ENCODE measurements at regions not wholly inside any gene's neighbourhood (a gene's known extent, or its start where the extent isn't known, plus 50 kb on each side); places are given as distances from the start of the nearest gene placed in this dataset.

DNA sequence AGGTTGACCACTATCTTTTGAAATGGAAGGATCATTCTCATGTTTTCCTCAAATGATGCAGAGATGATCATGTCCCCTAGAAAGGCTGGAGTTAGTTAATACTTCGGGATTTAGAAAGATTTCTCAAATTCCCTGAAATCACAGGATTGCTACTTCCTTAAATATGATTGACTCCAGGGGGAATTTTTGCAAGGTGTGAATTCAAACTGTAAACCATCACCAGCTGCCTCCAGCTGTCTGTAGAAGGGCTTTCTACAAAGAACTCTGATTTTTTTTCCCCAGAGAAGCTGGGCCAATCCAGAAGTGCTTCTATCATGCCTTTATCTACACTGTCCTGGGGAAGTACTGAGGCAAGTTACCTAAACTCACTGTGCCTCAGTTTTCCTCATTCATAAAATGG, 114.5 kb downstream of the EDN1 start:
- Histone ChIP-seq H3T11ph (ENCODE audit: low read length) (no peak overlapping the region), H2BK20ac (ENCODE audit: low read depth, low read length, poor library complexity, severe bottlenecking) (no peak overlapping the region), H3K56ac (ENCODE audit: insufficient read length, low read depth, low read length) (no peak overlapping the region), H3K14ac (ENCODE audit: insufficient read depth, low read length) (no peak overlapping the region), H2BK5ac (ENCODE audit: insufficient read length, low read length) (no peak overlapping the region), H2BK12ac (ENCODE audit: insufficient read length, low read depth, low read length) (no peak overlapping the region), H3K27me3 (ENCODE audit: insufficient read depth, low read length) (no peaks in the 10 kb centered on the region; the same call in 1 of the 2 replicates), H3K4me2 (ENCODE audit: insufficient read depth, insufficient read length, low read length) (no peak overlapping the region), H4K91ac (ENCODE audit: insufficient read length, low read depth, low read length) (no peak overlapping the region), H4K8ac (replicated peaks; ENCODE audit: insufficient read length, low read depth, low read length) (no peak overlapping the region), H3K27ac (ENCODE audit: insufficient read length, low read depth, low read length) (no peak overlapping the region), H4K5ac (ENCODE audit: insufficient read length, low read depth, low read length) (no peak overlapping the region), H2BK120ac (ENCODE audit: low read depth, low read length, poor library complexity, severe bottlenecking) (no peak overlapping the region), H3K18ac (ENCODE audit: insufficient read length, low read depth, low read length) (no peak overlapping the region), H3K4ac (ENCODE audit: low read depth, low read length) (no peak overlapping the region), H3K4me1 (ENCODE audit: insufficient read depth, low read length) (no peaks in the 10 kb centered on the region), H2BK15ac (ENCODE audit: low read depth, low read length) (no peak overlapping the region), H3K79me1 (ENCODE audit: insufficient read depth, low read depth, low read length, poor library complexity, severe bottlenecking) (no peaks in the 10 kb centered on the region), H2AFZ (ENCODE audit: low read length) (no peak overlapping the region), H3K9me3 (ENCODE audit: control insufficient read depth, low read depth, low read length) (no peaks in the 10 kb centered on the region), H4K20me1 (ENCODE audit: control insufficient read depth, insufficient read depth, insufficient read length) (no peaks in the 10 kb centered on the region), H3K23ac (ENCODE audit: insufficient read length, low read depth, low read length) (no peak overlapping the region), H2AK5ac (ENCODE audit: insufficient read length, low read length) (no peak overlapping the region), H3K79me2 (ENCODE audit: insufficient read depth, low read length) (no peaks in the 10 kb centered on the region), H3K9ac (ENCODE audit: extremely low read depth, insufficient read length, low read length) (no peak overlapping the region), H3K23me2 (ENCODE audit: insufficient read length, low read depth, low read length, poor library complexity, severe bottlenecking) (no peaks in the 10 kb centered on the region)
- no peaks in the 10 kb centered on the region for H3K27me3 Mint-ChIP-seq (ENCODE audit: low read depth)
- no peaks in the 10 kb centered on the region for H3K9me3 Mint-ChIP-seq
- no peaks in the 10 kb centered on the region; a peak in 1 of 7 replicates for H3K36me3 Mint-ChIP-seq (ENCODE audit: insufficient read depth in 1 of 3, low read depth in 3 of 3)
- no CpG with 5 or more reads among the region's 1 CpG for WGBS (ENCODE audit: extremely low coverage, insufficient read length, low lambda C conversion rate)
- peaks cover 15 to 18% of the 10 kb centered on the region in 2 experiments for H3K4me1 Mint-ChIP-seq
- no peak overlapping the region for H3K27ac Mint-ChIP-seq
- no peak for DNase-seq
- TF ChIP-seq, protein P1, sequence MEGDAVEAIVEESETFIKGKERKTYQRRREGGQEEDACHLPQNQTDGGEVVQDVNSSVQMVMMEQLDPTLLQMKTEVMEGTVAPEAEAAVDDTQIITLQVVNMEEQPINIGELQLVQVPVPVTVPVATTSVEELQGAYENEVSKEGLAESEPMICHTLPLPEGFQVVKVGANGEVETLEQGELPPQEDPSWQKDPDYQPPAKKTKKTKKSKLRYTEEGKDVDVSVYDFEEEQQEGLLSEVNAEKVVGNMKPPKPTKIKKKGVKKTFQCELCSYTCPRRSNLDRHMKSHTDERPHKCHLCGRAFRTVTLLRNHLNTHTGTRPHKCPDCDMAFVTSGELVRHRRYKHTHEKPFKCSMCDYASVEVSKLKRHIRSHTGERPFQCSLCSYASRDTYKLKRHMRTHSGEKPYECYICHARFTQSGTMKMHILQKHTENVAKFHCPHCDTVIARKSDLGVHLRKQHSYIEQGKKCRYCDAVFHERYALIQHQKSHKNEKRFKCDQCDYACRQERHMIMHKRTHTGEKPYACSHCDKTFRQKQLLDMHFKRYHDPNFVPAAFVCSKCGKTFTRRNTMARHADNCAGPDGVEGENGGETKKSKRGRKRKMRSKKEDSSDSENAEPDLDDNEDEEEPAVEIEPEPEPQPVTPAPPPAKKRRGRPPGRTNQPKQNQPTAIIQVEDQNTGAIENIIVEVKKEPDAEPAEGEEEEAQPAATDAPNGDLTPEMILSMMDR (conservative IDR thresholded peaks at IDR 0.05), result no peak
- H3K4me3 Mint-ChIP-seq, result no peak overlapping the region

Data from H9 (cell line).